ENCODE measurements at regions not wholly inside any gene's neighbourhood (a gene's known extent, or its start where the extent isn't known, plus 50 kb on each side); places are given as distances from the start of the nearest gene placed in this dataset.
A peak's percentile ranks its signal among the peaks of the same experiment; 100 is the strongest.

DNA sequence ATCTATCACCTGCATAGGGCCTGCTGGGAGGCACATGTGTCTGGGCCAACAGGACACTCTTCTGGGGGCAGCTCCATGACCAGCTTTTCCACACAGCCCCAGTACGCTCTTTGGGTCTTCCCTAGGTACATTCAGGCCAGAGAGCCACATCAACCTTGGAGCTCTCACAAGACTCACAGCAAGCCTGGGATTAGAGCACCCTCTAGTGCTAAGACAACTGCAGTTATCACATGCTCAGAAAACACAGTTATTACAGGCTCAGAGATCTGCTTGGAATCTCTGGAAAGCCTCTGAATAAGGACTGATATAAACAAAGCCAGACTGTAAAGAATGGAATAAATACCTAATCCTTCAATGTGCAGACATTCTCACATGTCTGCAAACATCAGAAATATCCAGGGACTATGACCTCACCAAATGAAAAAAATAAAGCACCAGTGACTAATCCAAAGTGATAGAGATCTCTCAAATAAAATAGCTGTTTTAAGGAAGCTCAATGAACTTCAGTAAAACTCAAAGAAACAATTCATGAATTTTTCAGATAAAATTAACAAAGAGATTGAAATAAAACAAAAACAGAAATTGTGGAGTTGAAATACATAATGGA lies 563.9 kb upstream of the NR5A2 start:
- Histone ChIP-seq H3K27me3 (ENCODE audit: insufficient read depth, low read length, poor library complexity) (no peaks in the 10 kb centered on the region), H3K4me1 (ENCODE audit: insufficient read depth, low read length) (peaks cover 7% of the 10 kb centered on the region), H3K9me3 (ENCODE audit: insufficient read depth, low read length, severe bottlenecking) (peaks cover 13% of the 10 kb centered on the region), H2AFZ (ENCODE audit: low read depth, low read length) (no peak overlapping the region), H3K9ac (ENCODE audit: low read depth, low read length) (no peak overlapping the region), H3K27ac (ENCODE audit: low read length) (peak overlapping the region; percentile 10; the same call in 1 of the 2 replicates), H3K4me3 (ENCODE audit: low read depth in 1 of 2, low read length in 2 of 2) (no peak overlapping the region), H3K36me3 (ENCODE audit: insufficient read depth, low read length) (no peaks in the 10 kb centered on the region), H3K4me2 (ENCODE audit: insufficient read depth, low read length) (no peak overlapping the region), H4K20me1 (ENCODE audit: insufficient read depth, low read length) (no peaks in the 10 kb centered on the region), H3K79me2 (ENCODE audit: insufficient read depth, low read length) (peaks cover 3% of the 10 kb centered on the region; the same call in 1 of the 2 replicates)
- no peak for TF ChIP-seq EZH2 (IDR thresholded peaks at IDR 0.05; ENCODE audit: borderline replicate concordance, low read depth, low read length, severe bottlenecking)
- TF ChIP-seq, protein P1, sequence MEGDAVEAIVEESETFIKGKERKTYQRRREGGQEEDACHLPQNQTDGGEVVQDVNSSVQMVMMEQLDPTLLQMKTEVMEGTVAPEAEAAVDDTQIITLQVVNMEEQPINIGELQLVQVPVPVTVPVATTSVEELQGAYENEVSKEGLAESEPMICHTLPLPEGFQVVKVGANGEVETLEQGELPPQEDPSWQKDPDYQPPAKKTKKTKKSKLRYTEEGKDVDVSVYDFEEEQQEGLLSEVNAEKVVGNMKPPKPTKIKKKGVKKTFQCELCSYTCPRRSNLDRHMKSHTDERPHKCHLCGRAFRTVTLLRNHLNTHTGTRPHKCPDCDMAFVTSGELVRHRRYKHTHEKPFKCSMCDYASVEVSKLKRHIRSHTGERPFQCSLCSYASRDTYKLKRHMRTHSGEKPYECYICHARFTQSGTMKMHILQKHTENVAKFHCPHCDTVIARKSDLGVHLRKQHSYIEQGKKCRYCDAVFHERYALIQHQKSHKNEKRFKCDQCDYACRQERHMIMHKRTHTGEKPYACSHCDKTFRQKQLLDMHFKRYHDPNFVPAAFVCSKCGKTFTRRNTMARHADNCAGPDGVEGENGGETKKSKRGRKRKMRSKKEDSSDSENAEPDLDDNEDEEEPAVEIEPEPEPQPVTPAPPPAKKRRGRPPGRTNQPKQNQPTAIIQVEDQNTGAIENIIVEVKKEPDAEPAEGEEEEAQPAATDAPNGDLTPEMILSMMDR (IDR thresholded peaks at IDR 0.05; ENCODE audit: borderline replicate concordance, extremely low read depth, low read length, poor library complexity, severe bottlenecking), result peak; percentile 72
- DNase-seq (peak; percentile 69), ATAC-seq (ENCODE audit: insufficient read depth, low read depth) (peak; percentile 88)

DNA sequence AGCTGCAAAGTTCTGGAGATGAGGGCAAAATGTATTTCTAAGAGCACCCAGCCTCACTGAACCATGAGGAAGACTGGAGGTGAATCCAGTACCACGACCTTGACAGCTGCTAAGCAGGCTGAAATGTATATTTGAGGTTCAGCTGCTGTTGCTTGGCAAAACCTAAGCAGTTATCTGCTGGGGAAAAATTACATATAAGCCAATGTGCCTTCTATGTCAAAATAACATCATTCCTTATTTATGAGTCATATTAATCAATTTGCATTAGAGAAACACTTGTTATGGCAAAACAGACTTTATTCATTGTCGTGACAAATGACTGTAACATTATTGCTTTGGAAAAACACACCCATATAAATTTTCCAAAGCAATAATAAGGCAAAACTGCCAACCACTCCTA lies 560.5 kb upstream of the NR5A2 start:
- DNase-seq (no peak), ATAC-seq (ENCODE audit: insufficient read depth, low read depth) (no peak)
- Histone ChIP-seq H4K20me1 (ENCODE audit: insufficient read depth, low read length) (no peaks in the 10 kb centered on the region), H3K4me1 (ENCODE audit: insufficient read depth, low read length) (no peaks in the 10 kb centered on the region), H2AFZ (ENCODE audit: low read depth, low read length) (no peak overlapping the region), H3K4me2 (ENCODE audit: insufficient read depth, low read length) (no peak overlapping the region), H3K9me3 (ENCODE audit: insufficient read depth, low read length, severe bottlenecking) (peaks cover 17% of the 10 kb centered on the region), H3K79me2 (ENCODE audit: insufficient read depth, low read length) (peaks cover 3% of the 10 kb centered on the region; the same call in 1 of the 2 replicates), H3K27me3 (ENCODE audit: insufficient read depth, low read length, poor library complexity) (no peaks in the 10 kb centered on the region), H3K4me3 (ENCODE audit: low read depth in 1 of 2, low read length in 2 of 2) (no peak overlapping the region), H3K27ac (ENCODE audit: low read length) (no peak overlapping the region), H3K36me3 (ENCODE audit: insufficient read depth, low read length) (no peaks in the 10 kb centered on the region), H3K9ac (ENCODE audit: low read depth, low read length) (no peak overlapping the region)
- TF ChIP-seq EZH2 (IDR thresholded peaks at IDR 0.05; ENCODE audit: borderline replicate concordance, low read depth, low read length, severe bottlenecking), result no peak
- TF ChIP-seq, protein P1 (IDR thresholded peaks at IDR 0.05; ENCODE audit: borderline replicate concordance, extremely low read depth, low read length, poor library complexity, severe bottlenecking), result no peak

DNA sequence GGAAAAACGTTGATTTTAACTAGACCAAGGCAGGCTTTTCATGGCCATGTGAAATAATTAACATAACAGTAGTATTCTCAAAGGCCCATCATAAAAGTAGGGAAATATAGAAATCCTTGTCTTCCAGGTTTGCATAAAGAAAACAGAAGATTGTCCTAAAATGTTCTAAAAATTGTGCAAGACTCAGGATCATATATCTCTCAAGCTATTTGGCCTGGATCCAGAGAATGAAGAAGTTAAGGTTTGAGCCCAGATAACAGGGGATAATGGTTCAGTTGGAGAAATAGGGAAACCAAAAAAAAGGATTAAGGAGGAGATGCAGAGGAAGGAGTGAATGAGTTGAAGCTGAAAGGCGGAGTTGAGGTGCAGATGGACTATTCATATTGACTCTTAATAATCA lies 555.5 kb upstream of the NR5A2 start:
- no peak for TF ChIP-seq EZH2 (IDR thresholded peaks at IDR 0.05; ENCODE audit: borderline replicate concordance, low read depth, low read length, severe bottlenecking)
- TF ChIP-seq, protein P1 (IDR thresholded peaks at IDR 0.05; ENCODE audit: borderline replicate concordance, extremely low read depth, low read length, poor library complexity, severe bottlenecking), result no peak
- H3K4me3 ChIP-seq (ENCODE audit: low read depth in 1 of 2, low read length in 2 of 2), result no peak overlapping the region
- no peak for ATAC-seq (ENCODE audit: insufficient read depth, low read depth)
- H3K9me3 ChIP-seq (ENCODE audit: insufficient read depth, low read length, severe bottlenecking), result peaks cover 3% of the 10 kb centered on the region
- no peak for DNase-seq
- no peak overlapping the region for H3K27ac ChIP-seq (ENCODE audit: low read length)
- no peaks in the 10 kb centered on the region for H3K79me2 ChIP-seq (ENCODE audit: insufficient read depth, low read length)
- no peaks in the 10 kb centered on the region for H3K36me3 ChIP-seq (ENCODE audit: insufficient read depth, low read length)
- no peak overlapping the region for H3K9ac ChIP-seq (ENCODE audit: low read depth, low read length)
- no peaks in the 10 kb centered on the region for H3K4me1 ChIP-seq (ENCODE audit: insufficient read depth, low read length)
- H3K27me3 ChIP-seq (ENCODE audit: insufficient read depth, low read length, poor library complexity), result no peaks in the 10 kb centered on the region
- H4K20me1 ChIP-seq (ENCODE audit: insufficient read depth, low read length), result no peaks in the 10 kb centered on the region
- H3K4me2 ChIP-seq (ENCODE audit: insufficient read depth, low read length), result no peak overlapping the region
- H2AFZ ChIP-seq (ENCODE audit: low read depth, low read length), result no peak overlapping the region

Data from DND-41 (cell line).